ENCODE measurements at regions not wholly inside any gene's neighbourhood (a gene's known extent, or its start where the extent isn't known, plus 50 kb on each side); places are given as distances from the start of the nearest gene placed in this dataset.

- no peak for ATAC-seq
- no peak for TF ChIP-seq SNAI2 (CRISPR knock-in tag; IDR thresholded peaks at IDR 0.05)
- no peak for TF ChIP-seq ZNF70 (CRISPR knock-in tag; IDR thresholded peaks at IDR 0.05)
- no peak for TF ChIP-seq TOX (CRISPR knock-in tag; IDR thresholded peaks at IDR 0.05; ENCODE audit: borderline replicate concordance)
- no peak for TF ChIP-seq TCF4 (CRISPR knock-in tag; IDR thresholded peaks at IDR 0.05; ENCODE audit: borderline replicate concordance)
- no peak for TF ChIP-seq POU6F1 (CRISPR knock-in tag; IDR thresholded peaks at IDR 0.05; ENCODE audit: borderline replicate concordance, low read depth)
- no peak for TF ChIP-seq TSHZ2 (CRISPR knock-in tag; IDR thresholded peaks at IDR 0.05)
- no peak for TF ChIP-seq ZFP3 (CRISPR knock-in tag; IDR thresholded peaks at IDR 0.05)
- no peak for TF ChIP-seq GLIS3 (CRISPR knock-in tag; IDR thresholded peaks at IDR 0.05)
- no peak for TF ChIP-seq CSDC2 (CRISPR knock-in tag; IDR thresholded peaks at IDR 0.05)
- TF ChIP-seq PATZ1 (CRISPR knock-in tag; IDR thresholded peaks at IDR 0.05; ENCODE audit: borderline replicate concordance) = no peak
- TF ChIP-seq ZFP30 (CRISPR knock-in tag; IDR thresholded peaks at IDR 0.05) = no peak
Observed at GRCh38 chr12:19844224-19844623, 404.9 kb downstream of the AEBP2 start.

GRCh38 chr12:19846574-19846973 lies 407.3 kb downstream of the AEBP2 start:
- TF ChIP-seq ARNTL (CRISPR knock-in tag; IDR thresholded peaks at IDR 0.05; ENCODE audit: borderline replicate concordance, low read depth) (no peak), ESRRG (CRISPR knock-in tag; IDR thresholded peaks at IDR 0.05) (no peak), ISL1 (CRISPR knock-in tag; IDR thresholded peaks at IDR 0.05) (no peak), ZFP30 (CRISPR knock-in tag; IDR thresholded peaks at IDR 0.05) (no peak), OSR1 (CRISPR knock-in tag; IDR thresholded peaks at IDR 0.05) (no peak), SNAI2 (CRISPR knock-in tag; IDR thresholded peaks at IDR 0.05) (no peak), POU6F1 (CRISPR knock-in tag; IDR thresholded peaks at IDR 0.05; ENCODE audit: borderline replicate concordance, low read depth) (no peak), TCF4 (CRISPR knock-in tag; IDR thresholded peaks at IDR 0.05; ENCODE audit: borderline replicate concordance) (no peak), ZC3H10 (CRISPR knock-in tag; IDR thresholded peaks at IDR 0.05) (no peak), TSHZ2 (CRISPR knock-in tag; IDR thresholded peaks at IDR 0.05) (no peak), GLIS3 (CRISPR knock-in tag; IDR thresholded peaks at IDR 0.05) (no peak), CSRNP3 (CRISPR knock-in tag; IDR thresholded peaks at IDR 0.05) (no peak), ZNF565 (CRISPR knock-in tag; conservative IDR thresholded peaks at IDR 0.05; ENCODE audit: low read depth) (no peak), ZNF8 (CRISPR knock-in tag; IDR thresholded peaks at IDR 0.05) (no peak), PATZ1 (CRISPR knock-in tag; IDR thresholded peaks at IDR 0.05; ENCODE audit: borderline replicate concordance) (no peak), ZFP3 (CRISPR knock-in tag; IDR thresholded peaks at IDR 0.05) (no peak)

More at GRCh38 chr12:19846574-19846973, 407.3 kb downstream of the AEBP2 start:
- peak; percentile 58 for ATAC-seq

Measured in SK-N-SH treated with all-trans-retinoic acid at 6 μM for 48 hours (cell line).